ENCODE measurements at regions not wholly inside any gene's neighbourhood (a gene's known extent, or its start where the extent isn't known, plus 50 kb on each side); places are given as distances from the start of the nearest gene placed in this dataset.

DNA sequence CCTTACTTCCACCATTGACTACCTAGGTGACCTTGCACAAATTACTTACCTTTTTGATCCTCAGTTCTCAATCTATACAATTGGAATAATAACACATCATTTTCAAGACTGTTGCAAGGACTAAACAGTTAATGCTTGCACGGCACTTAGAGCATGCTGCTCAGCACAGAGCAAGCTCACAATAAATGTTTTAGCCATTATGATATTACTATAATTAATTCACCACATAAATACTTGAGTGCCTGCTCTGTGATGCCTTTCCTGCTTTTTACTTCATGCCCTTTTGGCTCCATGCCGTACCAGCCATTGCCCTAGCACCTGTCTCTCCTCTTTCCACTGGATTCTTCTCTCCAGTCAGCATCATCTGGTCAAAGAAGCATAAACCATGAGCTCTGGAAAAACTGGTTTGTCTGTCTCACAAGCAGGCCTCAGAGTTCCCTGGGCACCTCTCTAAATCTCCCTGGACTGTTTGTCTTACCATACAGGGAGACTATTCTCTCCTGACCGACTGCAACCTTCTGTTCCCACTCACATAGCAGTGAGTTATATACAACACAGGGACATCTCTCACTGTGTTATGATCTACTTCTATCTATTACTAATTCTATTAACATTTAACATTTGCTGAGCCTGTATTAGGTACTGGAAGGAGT, 260.4 kb upstream of the ADRA1B start:
- BruUV-seq (replicated peaks): no TSS peak
- H3K4me2 ChIP-seq (ENCODE audit: insufficient read depth, low read length): no peak overlapping the region
- intact Hi-C loops (cut with micrococcal nuclease) (no loop called here), dilution Hi-C loops (cut with MboI; ENCODE audit: extremely low pct_ligation_motif_present, low sequenced_read_pairs) (no loop called here)
- CTCF ChIA-PET: no interaction called here
- POLR2A ChIA-PET: no interaction called here
- H3K9ac ChIP-seq (replicated peaks; ENCODE audit: extremely low read depth, insufficient read depth, low read length): no peak overlapping the region
- H3K27ac ChIP-seq (ENCODE audit: insufficient read depth, low read depth, low read length): no peak overlapping the region
- DNase-seq (ENCODE audit: low read depth, low spot score) (no peak), FAIRE-seq (no peak)
- no peaks in the 10 kb centered on the region for H3K9me3 ChIP-seq (replicated peaks; ENCODE audit: control insufficient read depth, insufficient read depth, low read length)
- H4K20me1 ChIP-seq (replicated peaks; ENCODE audit: control insufficient read depth, extremely low read depth, insufficient read depth, low read length): no peaks in the 10 kb centered on the region
- H3K36me3 ChIP-seq (ENCODE audit: control insufficient read depth in 2 of 2, extremely low read depth in 1 of 2, insufficient read depth in 2 of 2, low read length in 2 of 2): no peaks in the 10 kb centered on the region
- H3K4me1 ChIP-seq (ENCODE audit: control insufficient read depth, extremely low read depth, insufficient read depth, low read length): no peaks in the 10 kb centered on the region
- TF ChIP-seq JUN (IDR thresholded peaks at IDR 0.05; ENCODE audit: borderline replicate concordance, insufficient read depth, insufficient read length, low read depth) (no peak), GATA2 (IDR thresholded peaks at IDR 0.05; ENCODE audit: insufficient read depth, insufficient read length, low read depth, low read length) (no peak), POLR2A (IDR thresholded peaks at IDR 0.05; ENCODE audit: low read depth, low read length) (no peak), POLR2AphosphoS5 (IDR thresholded peaks at IDR 0.05; ENCODE audit: insufficient read depth, low read depth, low read length) (no peak), FOS (IDR thresholded peaks at IDR 0.05; ENCODE audit: borderline replicate concordance, insufficient read depth, low read length) (no peak), MYC (IDR thresholded peaks at IDR 0.05; ENCODE audit: low read depth, low read length) (no peak), EZH2 (IDR thresholded peaks at IDR 0.05; ENCODE audit: borderline replicate concordance, low read depth, low read length, severe bottlenecking) (no peak)
- TF ChIP-seq, protein P1, sequence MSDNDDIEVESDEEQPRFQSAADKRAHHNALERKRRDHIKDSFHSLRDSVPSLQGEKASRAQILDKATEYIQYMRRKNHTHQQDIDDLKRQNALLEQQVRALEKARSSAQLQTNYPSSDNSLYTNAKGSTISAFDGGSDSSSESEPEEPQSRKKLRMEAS (IDR thresholded peaks at IDR 0.05; ENCODE audit: insufficient read depth, insufficient read length): no peak
- TF ChIP-seq, protein P2, sequence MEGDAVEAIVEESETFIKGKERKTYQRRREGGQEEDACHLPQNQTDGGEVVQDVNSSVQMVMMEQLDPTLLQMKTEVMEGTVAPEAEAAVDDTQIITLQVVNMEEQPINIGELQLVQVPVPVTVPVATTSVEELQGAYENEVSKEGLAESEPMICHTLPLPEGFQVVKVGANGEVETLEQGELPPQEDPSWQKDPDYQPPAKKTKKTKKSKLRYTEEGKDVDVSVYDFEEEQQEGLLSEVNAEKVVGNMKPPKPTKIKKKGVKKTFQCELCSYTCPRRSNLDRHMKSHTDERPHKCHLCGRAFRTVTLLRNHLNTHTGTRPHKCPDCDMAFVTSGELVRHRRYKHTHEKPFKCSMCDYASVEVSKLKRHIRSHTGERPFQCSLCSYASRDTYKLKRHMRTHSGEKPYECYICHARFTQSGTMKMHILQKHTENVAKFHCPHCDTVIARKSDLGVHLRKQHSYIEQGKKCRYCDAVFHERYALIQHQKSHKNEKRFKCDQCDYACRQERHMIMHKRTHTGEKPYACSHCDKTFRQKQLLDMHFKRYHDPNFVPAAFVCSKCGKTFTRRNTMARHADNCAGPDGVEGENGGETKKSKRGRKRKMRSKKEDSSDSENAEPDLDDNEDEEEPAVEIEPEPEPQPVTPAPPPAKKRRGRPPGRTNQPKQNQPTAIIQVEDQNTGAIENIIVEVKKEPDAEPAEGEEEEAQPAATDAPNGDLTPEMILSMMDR (IDR thresholded peaks at IDR 0.05; ENCODE audit: extremely low read depth in 1 of 2, insufficient read depth in 1 of 2, low read depth in 1 of 2, low read length in 2 of 2): no peak
- H2AFZ ChIP-seq (ENCODE audit: low read depth, low read length): no peak overlapping the region
- H3K4me3 ChIP-seq (replicated peaks in 1 of 3; ENCODE audit: insufficient read depth in 1 of 3, low read depth in 1 of 3, low read length in 3 of 3): no peak overlapping the region
- no peaks in the 10 kb centered on the region for H3K9me1 ChIP-seq (replicated peaks; ENCODE audit: control insufficient read depth, extremely low read depth, insufficient read depth, low read length)
- H3K79me2 ChIP-seq (ENCODE audit: control insufficient read depth, insufficient read depth, low read length): no peaks in the 10 kb centered on the region
- no peaks in the 10 kb centered on the region for H3K27me3 ChIP-seq (ENCODE audit: control insufficient read depth in 2 of 2, insufficient read depth in 2 of 2, low read length in 2 of 2)
